IPS-20b (cell line): ENCODE measurements at regions not wholly inside any gene's neighbourhood (a gene's known extent, or its start where the extent isn't known, plus 50 kb on each side); places are given as distances from the start of the nearest gene placed in this dataset.
"Not testable (repeated sequence)": the region's sequence is repeated elsewhere in the genome, so short reads cannot be mapped to it uniquely, and the experiment has no call there.

Source experiments
- H3K27ac ChIP-seq: one replicate; pipeline ENCODE4 v1.5.1; 2013; ENCODE audit warnings: low read length
- H3K27me3 ChIP-seq: 2 replicates; pipeline ENCODE4 v1.6.1; 2013; ENCODE audit warnings: mild to moderate bottlenecking, low read length, inconsistent platforms; ENCODE audit not compliant: insufficient read depth
- H3K36me3 ChIP-seq: 2 replicates; pipeline ENCODE4 v1.6.1; 2013; ENCODE audit warnings: low read depth, mild to moderate bottlenecking, inconsistent platforms, low read length, moderate library complexity; ENCODE audit not compliant: insufficient read depth
- H3K4me1 ChIP-seq: 2 replicates; pipeline ENCODE4 v1.6.1; 2013; ENCODE audit warnings: mild to moderate bottlenecking, control low read depth, inconsistent platforms, low read length, moderate library complexity; ENCODE audit not compliant: insufficient read depth
- H3K4me3 ChIP-seq: 2 replicates; pipeline ENCODE4 v1.5.1; 2013; ENCODE audit warnings: mild to moderate bottlenecking, low read length, inconsistent platforms
- H3K9ac ChIP-seq: 2 replicates; pipeline ENCODE4 v1.6.1; 2013; ENCODE audit warnings: low read depth, mild to moderate bottlenecking, inconsistent platforms, low read length, moderate library complexity
- H3K9me3 ChIP-seq: 2 replicates; pipeline ENCODE4 v1.6.1; 2013; ENCODE audit warnings: mild to moderate bottlenecking, low read depth, low read length, inconsistent platforms; ENCODE audit not compliant: insufficient read depth

DNA sequence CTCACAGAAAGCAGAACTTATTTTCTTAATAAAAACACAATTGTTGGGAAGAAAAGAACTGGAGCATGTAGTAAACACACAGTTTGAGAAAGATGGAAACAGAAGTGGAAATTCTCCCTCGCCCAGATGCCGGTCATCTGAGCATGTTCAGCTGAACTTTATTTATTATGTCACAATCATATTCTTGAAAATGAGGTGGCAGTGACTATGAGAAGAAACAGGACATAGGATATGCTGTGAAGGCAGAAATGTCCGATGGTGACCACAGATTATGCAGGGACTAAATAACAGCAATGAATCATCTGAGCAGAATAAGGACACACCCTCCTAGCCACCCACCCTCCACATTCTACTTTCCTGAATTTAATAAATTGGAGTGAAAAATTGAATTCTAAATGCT is 425.3 kb upstream of the NOX3 start:
- Histone ChIP-seq H3K9me3 (no peaks in the 10 kb centered on the region), H3K27me3 (no peaks in the 10 kb centered on the region), H3K9ac (no peak overlapping the region), H3K4me1 (no peaks in the 10 kb centered on the region), H3K27ac (no peak overlapping the region), H3K36me3 (no peaks in the 10 kb centered on the region), H3K4me3 (no peak overlapping the region)

DNA sequence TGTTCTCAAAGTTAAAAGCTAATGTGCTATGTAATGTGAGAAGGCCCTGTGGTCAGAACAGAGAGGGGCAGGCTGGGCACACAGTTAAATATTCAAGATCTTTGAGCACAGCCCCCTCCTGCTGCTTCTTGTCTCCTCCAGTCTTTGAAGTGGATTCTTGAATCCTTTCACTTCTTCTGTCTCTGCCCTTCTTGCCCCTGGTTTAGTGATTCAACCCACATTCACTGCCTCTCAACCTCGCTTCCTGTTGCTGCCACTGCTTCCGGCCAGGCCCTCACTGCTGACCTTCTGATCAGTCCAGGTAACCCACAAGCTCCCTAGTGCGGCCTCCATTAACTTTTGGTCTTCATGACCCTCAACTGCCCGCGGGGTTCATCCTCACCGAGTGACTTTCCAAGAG is 417.3 kb upstream of the NOX3 start:
- Histone ChIP-seq H3K27ac (no peak overlapping the region), H3K4me3 (no peak overlapping the region), H3K9ac (no peak overlapping the region), H3K36me3 (no peaks in the 10 kb centered on the region), H3K9me3 (no peaks in the 10 kb centered on the region), H3K4me1 (no peaks in the 10 kb centered on the region; the same call in 1 of the 2 replicates), H3K27me3 (no peaks in the 10 kb centered on the region)

DNA sequence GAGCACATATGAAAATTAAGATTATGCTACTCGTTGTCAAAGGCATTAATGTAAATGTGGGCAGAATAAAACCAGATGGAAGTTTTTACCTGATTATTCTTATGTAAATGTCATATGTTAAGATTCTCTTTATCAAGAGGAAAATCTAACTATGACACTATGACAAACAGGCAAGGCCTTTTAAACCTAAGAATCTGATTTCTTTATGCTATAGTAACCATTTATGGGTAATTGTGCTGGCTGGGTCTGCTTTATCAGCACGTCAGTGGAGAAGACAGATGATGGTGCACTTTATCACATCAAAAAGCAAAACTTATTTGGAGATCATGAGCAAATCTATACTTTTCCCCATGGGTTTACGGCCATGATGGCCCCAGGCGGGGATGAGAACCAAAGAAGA is 412.0 kb upstream of the NOX3 start:
- no peaks in the 10 kb centered on the region for H3K4me1 ChIP-seq
- no peak overlapping the region for H3K9ac ChIP-seq
- H3K4me3 ChIP-seq: no peak overlapping the region
- H3K36me3 ChIP-seq: no peaks in the 10 kb centered on the region
- no peak overlapping the region for H3K27ac ChIP-seq
- no peaks in the 10 kb centered on the region for H3K27me3 ChIP-seq
- H3K9me3 ChIP-seq: no peaks in the 10 kb centered on the region

DNA sequence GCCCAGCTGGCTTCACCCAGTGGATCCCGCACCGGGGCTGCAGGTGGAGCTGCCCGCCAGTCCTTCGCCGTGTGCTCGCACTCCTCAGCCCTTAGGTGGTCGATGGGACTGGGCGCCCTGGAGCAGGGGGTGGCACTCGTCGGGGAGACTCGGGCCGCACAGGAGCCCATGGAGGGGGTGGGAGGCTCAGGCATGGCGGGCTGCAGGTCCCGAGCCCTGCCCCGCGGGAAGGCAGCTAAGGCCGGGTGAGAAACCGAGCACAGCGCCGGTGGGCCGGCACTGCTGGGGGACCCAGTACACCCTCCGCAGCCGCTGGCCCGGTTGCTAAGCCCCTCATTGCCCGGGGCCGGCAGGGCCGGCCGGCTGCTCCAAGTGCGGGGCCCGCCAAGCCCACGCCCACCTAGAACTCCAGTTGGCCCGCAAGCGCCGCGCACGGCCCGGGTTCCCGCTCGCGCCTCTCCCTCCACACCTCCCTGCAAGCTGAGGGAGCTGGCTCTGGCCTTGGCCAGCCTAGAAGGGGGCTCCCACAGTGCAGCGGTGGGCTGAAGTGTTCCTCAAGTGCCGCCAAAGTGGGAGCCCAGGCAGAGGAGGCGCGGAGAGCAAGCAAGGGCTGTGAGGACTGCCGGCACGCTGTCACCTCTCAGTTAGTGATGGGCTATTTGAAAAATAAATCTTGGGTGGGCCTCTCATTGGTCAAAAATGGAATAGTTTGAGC is 411.2 kb upstream of the NOX3 start:
- not testable (repeated sequence) for H3K4me3 ChIP-seq, H3K9ac ChIP-seq, H3K36me3 ChIP-seq, H3K9me3 ChIP-seq, H3K27me3 ChIP-seq, H3K4me1 ChIP-seq, H3K27ac ChIP-seq

DNA sequence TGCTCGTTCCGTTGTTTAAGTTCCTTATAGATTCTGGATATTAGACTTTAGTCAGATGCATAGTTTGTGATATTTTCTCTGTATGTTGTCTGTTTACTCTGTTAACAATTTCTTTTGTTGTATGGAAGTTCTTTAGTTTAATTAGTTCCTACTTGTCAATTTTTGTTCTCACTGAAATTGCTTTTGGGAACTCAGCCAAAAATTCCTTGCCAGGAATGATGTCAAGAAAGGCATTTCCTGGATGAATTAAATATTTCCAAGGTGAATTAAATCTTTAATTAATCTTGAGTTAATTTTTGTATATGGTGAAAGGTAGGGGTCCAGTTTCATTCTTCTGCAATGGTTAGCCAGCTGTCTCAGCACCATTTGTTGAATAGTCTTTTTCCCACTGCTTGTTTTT is 406.2 kb upstream of the NOX3 start:
- H3K36me3 ChIP-seq: no peaks in the 10 kb centered on the region

DNA sequence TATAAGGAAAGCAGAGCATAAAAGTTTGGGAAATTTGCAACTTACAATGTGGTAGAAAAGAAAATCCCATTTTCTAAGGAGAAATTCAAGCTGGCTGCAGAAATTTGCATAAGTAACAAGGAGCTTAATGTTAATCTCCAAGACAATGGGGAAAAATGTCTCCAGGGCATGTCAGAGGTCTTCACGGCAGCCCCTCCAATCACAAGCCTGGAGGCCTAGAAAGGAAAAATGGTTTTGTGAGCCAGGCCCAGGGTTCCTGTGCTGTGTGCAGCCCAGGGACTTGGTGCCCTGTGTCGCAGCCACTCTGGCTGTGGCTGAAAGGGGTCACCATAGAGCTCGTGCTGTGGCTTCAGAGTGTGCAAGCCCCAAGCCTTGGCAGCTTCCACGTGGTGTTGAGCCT is 403.3 kb upstream of the NOX3 start:
- not testable (repeated sequence) for H3K27me3 ChIP-seq, H3K36me3 ChIP-seq, H3K9ac ChIP-seq, H3K4me3 ChIP-seq, H3K4me1 ChIP-seq, H3K27ac ChIP-seq
- peaks cover 16% of the 10 kb centered on the region for H3K9me3 ChIP-seq

More for the DNA sequence above, 406.2 kb upstream of the NOX3 start:
- Histone ChIP-seq H3K9ac (no peak overlapping the region), H3K27ac (no peak overlapping the region), H3K4me1 (no peaks in the 10 kb centered on the region), H3K4me3 (no peak overlapping the region), H3K27me3 (no peaks in the 10 kb centered on the region), H3K9me3 (peaks cover 16% of the 10 kb centered on the region)

DNA sequence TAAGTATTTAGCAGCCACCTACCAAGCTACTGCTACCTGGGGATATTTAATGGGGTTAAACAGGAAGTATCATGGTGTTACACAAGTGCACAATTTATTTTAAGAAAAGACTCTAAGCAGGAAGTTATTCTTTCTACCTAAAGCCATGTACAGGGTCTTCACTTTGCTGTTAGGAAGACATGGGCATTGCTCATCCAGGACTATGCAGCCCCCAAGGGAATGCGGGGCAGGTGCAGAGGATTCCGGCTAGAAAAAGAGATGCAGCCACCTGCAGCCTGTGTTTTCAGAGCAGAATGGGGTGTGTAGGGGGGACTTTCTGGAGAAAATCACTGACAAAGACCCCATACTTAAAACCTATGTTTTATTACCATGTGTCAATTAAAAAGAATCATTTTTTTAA is 399.1 kb upstream of the NOX3 start:
- no peak overlapping the region for H3K4me3 ChIP-seq
- peaks cover 9% of the 10 kb centered on the region for H3K9me3 ChIP-seq
- H3K36me3 ChIP-seq: no peaks in the 10 kb centered on the region
- no peaks in the 10 kb centered on the region for H3K27me3 ChIP-seq
- H3K9ac ChIP-seq: no peak overlapping the region
- H3K27ac ChIP-seq: no peak overlapping the region
- no peaks in the 10 kb centered on the region; the same call in 1 of the 2 replicates for H3K4me1 ChIP-seq

DNA sequence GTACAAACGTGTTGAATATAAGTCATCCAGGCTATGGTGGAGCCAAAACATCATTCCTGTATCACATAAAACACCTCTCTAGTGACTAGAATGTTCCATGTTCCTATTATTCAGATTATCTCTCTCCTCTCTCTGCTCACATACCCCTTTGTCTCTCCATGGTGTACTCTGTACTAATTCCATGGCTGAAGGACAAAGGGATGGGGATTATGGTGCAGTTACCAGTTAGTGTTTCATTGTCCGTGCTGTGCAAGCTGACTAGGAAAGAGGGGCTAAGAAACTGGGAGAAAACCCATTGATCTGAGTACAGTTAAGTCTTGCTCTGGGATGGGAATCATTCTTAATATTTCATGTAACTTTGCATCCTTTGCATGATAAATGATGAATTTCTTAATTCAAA is 397.4 kb upstream of the NOX3 start:
- Histone ChIP-seq H3K9me3 (no peaks in the 10 kb centered on the region), H3K4me1 (no peaks in the 10 kb centered on the region; the same call in 1 of the 2 replicates), H3K4me3 (no peak overlapping the region), H3K27ac (no peak overlapping the region), H3K36me3 (no peaks in the 10 kb centered on the region), H3K27me3 (no peaks in the 10 kb centered on the region), H3K9ac (no peak overlapping the region)

DNA sequence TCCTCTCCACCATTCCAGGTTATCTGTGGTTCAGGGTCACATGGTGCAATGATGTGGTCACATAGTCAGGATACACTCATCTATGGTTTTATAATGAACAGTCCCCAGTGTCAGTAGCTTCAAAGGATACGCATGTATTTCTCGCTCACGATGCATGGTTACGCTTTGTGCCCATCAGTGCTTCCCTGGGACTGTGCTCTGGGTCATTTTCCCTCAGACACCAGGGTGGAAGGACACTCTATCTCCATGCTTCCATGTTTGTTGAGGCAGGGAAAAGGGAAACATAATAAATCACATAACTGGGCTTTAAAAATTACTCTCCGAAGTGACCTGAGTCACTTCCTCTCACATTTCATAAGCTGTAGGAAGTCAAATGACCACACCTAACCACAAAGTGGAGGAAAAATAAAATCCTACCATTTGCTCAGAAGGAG is 394.8 kb upstream of the NOX3 start:
- no peak overlapping the region for H3K27ac ChIP-seq
- no peaks in the 10 kb centered on the region for H3K27me3 ChIP-seq
- no peak overlapping the region for H3K9ac ChIP-seq
- no peaks in the 10 kb centered on the region; the same call in 1 of the 2 replicates for H3K4me1 ChIP-seq
- peaks cover 8% of the 10 kb centered on the region; the same call in 1 of the 2 replicates for H3K9me3 ChIP-seq
- no peak overlapping the region for H3K4me3 ChIP-seq
- H3K36me3 ChIP-seq: no peaks in the 10 kb centered on the region

DNA sequence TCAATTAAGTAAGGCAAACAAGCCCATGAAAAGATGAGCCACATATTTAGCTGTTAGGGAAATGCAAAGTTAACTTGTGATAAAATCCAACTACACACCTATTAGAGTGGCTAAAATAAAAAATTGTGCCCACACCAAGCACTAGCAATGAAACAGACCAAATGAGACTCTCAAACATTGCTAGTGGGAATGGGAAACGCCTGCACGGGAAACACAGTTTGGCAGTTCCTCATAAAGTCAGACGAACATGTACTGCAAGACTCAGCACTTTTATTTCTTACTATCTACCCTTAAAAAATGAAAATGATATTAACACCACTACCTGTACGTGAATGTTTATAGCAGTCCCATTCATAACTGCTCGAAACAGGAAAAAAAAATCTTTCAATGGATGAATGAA is 392.1 kb upstream of the NOX3 start:
- H3K27ac ChIP-seq: no peak overlapping the region
- no peaks in the 10 kb centered on the region for H3K27me3 ChIP-seq
- no peaks in the 10 kb centered on the region for H3K4me1 ChIP-seq
- no peaks in the 10 kb centered on the region for H3K36me3 ChIP-seq
- no peak overlapping the region for H3K4me3 ChIP-seq
- H3K9me3 ChIP-seq: peaks cover 10% of the 10 kb centered on the region; the same call in 1 of the 2 replicates
- no peak overlapping the region for H3K9ac ChIP-seq

DNA sequence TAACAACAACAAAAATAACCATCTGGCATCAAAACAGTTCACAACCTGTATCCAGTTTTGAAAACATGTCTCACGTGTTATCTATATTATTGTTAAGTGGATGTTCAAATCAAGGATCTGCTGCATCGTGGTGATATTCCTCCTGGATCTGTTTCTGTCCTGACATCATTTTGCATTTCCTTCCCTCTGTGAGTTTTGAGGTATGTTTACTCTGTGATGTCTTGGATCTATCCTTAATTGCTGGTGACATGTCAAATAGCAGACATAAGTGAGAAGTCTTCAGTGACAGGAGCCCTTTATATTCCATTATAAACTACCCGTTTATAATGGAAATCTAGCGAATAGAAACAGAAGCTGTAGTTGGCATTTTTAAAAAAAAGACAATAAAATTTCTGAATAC is 381.8 kb upstream of the NOX3 start:
- Histone ChIP-seq H3K36me3 (no peaks in the 10 kb centered on the region), H3K4me1 (no peaks in the 10 kb centered on the region), H3K27me3 (no peaks in the 10 kb centered on the region)

DNA sequence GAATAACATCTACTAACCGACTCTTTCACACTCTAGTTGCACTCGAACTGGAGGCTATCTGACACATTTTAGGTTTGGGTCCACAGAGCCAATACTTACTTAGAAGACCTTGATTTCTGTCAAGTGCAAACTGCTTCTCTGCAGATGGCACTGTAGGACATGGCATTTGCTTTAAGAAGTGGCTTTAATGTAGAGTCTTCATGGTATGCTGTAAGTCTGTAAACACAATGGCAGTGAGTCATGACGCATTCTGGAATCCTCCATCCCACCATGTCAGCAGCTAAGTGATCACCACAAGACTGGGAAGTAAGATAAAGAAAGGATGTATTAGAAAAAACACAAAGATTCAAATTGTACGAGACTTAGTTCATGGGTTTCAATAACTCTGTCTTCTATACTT is 377.0 kb upstream of the NOX3 start:
- Histone ChIP-seq H3K36me3 (no peaks in the 10 kb centered on the region), H3K9me3 (no peaks in the 10 kb centered on the region), H3K4me3 (no peak overlapping the region)

More for the DNA sequence above, 381.8 kb upstream of the NOX3 start:
- no peaks in the 10 kb centered on the region for H3K9me3 ChIP-seq
- no peak overlapping the region for H3K27ac ChIP-seq
- H3K9ac ChIP-seq: no peak overlapping the region
- H3K4me3 ChIP-seq: no peak overlapping the region

More for the DNA sequence above, 377.0 kb upstream of the NOX3 start:
- Histone ChIP-seq H3K4me1 (no peaks in the 10 kb centered on the region), H3K27ac (no peak overlapping the region), H3K9ac (no peak overlapping the region), H3K27me3 (no peaks in the 10 kb centered on the region)
